ENCODE measurements at regions not wholly inside any gene's neighbourhood (a gene's known extent, or its start where the extent isn't known, plus 50 kb on each side); places are given as distances from the start of the nearest gene placed in this dataset.

DNA sequence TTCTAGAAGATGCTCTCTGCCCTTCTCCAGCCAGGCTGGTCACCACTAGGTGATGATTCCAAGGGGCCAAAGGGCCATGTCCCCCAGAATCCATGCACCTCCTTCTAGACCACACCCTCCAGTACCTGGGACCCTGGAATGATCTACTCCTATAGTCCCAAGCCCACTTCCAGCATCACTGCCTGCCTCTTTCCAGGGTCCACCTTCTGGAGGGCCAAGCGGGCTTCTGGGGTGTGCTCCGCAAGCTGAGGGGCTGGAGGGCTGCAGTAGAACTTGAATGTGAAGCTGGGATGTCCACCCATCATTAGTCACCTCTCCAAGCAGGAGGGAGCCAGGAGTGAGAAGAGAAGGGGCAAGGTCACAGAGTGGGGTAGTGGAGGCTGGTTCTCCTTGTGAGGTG lies 234.4 kb upstream of the MYO3A start:
- H3K4me1 ChIP-seq (ENCODE audit: insufficient read depth): no peaks in the 10 kb centered on the region
- no peaks in the 10 kb centered on the region for H3K9me3 ChIP-seq
- no peak for DNase-seq
- no peak overlapping the region for H3K4me3 ChIP-seq
- no peak overlapping the region for H3K27ac ChIP-seq
- intact Hi-C loops (cut with DNase I): no loop called here
- no peaks in the 10 kb centered on the region for H3K36me3 ChIP-seq
- 97 to 100% (median 97%) methylated on average over 2 of the region's 2 CpGs for WGBS, 3 donors
- TF ChIP-seq, protein P1, sequence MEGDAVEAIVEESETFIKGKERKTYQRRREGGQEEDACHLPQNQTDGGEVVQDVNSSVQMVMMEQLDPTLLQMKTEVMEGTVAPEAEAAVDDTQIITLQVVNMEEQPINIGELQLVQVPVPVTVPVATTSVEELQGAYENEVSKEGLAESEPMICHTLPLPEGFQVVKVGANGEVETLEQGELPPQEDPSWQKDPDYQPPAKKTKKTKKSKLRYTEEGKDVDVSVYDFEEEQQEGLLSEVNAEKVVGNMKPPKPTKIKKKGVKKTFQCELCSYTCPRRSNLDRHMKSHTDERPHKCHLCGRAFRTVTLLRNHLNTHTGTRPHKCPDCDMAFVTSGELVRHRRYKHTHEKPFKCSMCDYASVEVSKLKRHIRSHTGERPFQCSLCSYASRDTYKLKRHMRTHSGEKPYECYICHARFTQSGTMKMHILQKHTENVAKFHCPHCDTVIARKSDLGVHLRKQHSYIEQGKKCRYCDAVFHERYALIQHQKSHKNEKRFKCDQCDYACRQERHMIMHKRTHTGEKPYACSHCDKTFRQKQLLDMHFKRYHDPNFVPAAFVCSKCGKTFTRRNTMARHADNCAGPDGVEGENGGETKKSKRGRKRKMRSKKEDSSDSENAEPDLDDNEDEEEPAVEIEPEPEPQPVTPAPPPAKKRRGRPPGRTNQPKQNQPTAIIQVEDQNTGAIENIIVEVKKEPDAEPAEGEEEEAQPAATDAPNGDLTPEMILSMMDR (IDR thresholded peaks at IDR 0.05): no peak
- no peak for TF ChIP-seq POLR2A (IDR thresholded peaks at IDR 0.05)
- TF ChIP-seq EP300 (IDR thresholded peaks at IDR 0.05): no peak
- H3K27me3 ChIP-seq: no peaks in the 10 kb centered on the region

DNA sequence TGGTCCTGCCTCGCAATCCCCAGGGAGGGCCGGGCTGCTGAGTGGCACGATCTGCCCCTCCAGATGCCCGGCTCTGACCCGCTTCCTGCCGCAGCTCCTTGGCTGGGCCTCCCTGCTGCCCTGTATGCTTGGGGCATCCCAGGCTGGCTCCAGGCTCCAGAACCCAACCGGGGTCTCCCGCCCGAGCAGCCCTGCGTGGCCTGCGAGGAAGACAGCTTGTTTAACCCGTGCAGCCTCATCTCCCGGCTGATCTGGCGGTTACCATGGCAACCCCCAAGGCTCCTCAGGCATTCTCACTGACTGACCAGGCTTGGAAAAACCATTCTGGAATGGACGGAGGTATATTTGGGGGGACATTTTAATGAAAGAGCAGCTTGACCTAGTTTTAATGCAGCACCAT lies 232.4 kb upstream of the MYO3A start:
- no peaks in the 10 kb centered on the region for H3K4me1 ChIP-seq (ENCODE audit: insufficient read depth)
- 51 to 58% (median 53%) methylated on average over 14 to 15 of the region's 15 CpGs for WGBS, 3 donors
- intact Hi-C loops (cut with DNase I): no loop called here
- H3K36me3 ChIP-seq: no peaks in the 10 kb centered on the region
- no peak overlapping the region for H3K4me3 ChIP-seq
- DNase-seq: no peak
- no peaks in the 10 kb centered on the region for H3K9me3 ChIP-seq
- H3K27me3 ChIP-seq: no peaks in the 10 kb centered on the region
- no peak overlapping the region for H3K27ac ChIP-seq
- TF ChIP-seq, protein P1 (IDR thresholded peaks at IDR 0.05): no peak
- TF ChIP-seq EP300 (IDR thresholded peaks at IDR 0.05) (no peak), POLR2A (IDR thresholded peaks at IDR 0.05) (no peak)

DNA sequence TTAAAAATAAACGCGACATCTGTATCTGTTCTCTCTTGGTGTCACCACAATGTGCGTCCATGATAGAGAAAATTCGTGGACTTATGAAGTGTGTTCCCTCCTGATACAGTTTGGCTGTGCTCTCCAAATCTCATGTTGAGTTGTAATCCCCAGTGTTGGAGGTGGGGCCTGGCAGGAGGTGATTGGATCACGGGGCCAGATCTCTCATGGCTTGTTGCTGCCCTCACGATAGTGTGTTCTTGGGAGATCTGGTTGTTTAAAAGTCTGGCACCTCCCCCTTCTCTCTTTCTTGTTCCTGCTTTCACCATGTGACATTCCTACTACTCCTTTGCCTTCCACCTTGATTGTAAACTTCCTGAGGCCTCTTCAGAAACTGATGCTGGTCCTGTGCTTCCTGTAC lies 229.4 kb upstream of the MYO3A start:
- intact Hi-C loops (cut with DNase I): no loop called here
- H3K27me3 ChIP-seq: no peaks in the 10 kb centered on the region
- H3K9me3 ChIP-seq: no peaks in the 10 kb centered on the region
- DNase-seq: no peak
- TF ChIP-seq POLR2A (IDR thresholded peaks at IDR 0.05): no peak
- TF ChIP-seq EP300 (IDR thresholded peaks at IDR 0.05): no peak
- TF ChIP-seq, protein P1 (IDR thresholded peaks at IDR 0.05): no peak
- WGBS, 3 donors: 52 to 67% (median 65%) methylated on average over 6 of the region's 6 CpGs
- no peaks in the 10 kb centered on the region for H3K4me1 ChIP-seq (ENCODE audit: insufficient read depth)
- H3K4me3 ChIP-seq: no peak overlapping the region
- no peaks in the 10 kb centered on the region for H3K36me3 ChIP-seq
- H3K27ac ChIP-seq: no peak overlapping the region

DNA sequence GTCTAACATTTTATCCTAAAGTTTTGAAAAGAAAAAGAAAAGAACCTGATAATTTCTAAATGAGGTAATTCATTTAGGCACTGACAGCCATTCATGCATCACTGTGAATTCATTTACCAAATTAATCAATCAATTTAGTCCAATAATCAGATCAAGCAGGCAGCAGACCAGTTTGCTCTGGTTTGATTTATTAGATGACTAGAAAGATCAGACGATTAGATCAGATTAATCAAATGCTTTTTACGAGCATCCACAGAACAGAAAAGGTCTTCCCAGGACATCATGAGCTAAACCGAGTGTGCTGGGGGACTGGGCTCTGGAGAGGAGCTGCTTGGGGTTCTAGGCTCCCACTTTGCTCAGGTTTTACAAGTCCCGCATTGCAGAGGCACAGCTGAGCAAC lies 226.5 kb upstream of the MYO3A start:
- H3K4me1 ChIP-seq (ENCODE audit: insufficient read depth): no peaks in the 10 kb centered on the region
- no peaks in the 10 kb centered on the region for H3K9me3 ChIP-seq
- no peaks in the 10 kb centered on the region for H3K27me3 ChIP-seq
- H3K27ac ChIP-seq: no peak overlapping the region
- intact Hi-C loops (cut with DNase I): no loop called here
- H3K36me3 ChIP-seq: no peaks in the 10 kb centered on the region
- TF ChIP-seq POLR2A (IDR thresholded peaks at IDR 0.05) (no peak), EP300 (IDR thresholded peaks at IDR 0.05) (no peak)
- TF ChIP-seq, protein P1 (IDR thresholded peaks at IDR 0.05): no peak
- 49 to 54% (median 52%) methylated on average over 4 of the region's 4 CpGs for WGBS, 3 donors
- no peak for DNase-seq
- no peak overlapping the region for H3K4me3 ChIP-seq
